Gastrocnemius medialis (tissue), 4 donors: ENCODE measurements at regions not wholly inside any gene's neighbourhood (a gene's known extent, or its start where the extent isn't known, plus 50 kb on each side); places are given as distances from the start of the nearest gene placed in this dataset.

Source experiments
- ATAC-seq, 2 donors: fragments of 150-250 bp; one replicate each; pipeline ENCODE4 v1.9.1; 2016
- DNase-seq, 2 donors: peaks; one replicate each; pipeline ENCODE4 v3.0.0-alpha.2; 2019
- H3K27ac ChIP-seq, 4 donors: fragments of 200-600 bp; sonication (generic); 1 replicate in 1 of 4; 2 replicates in 3 of 4; pipeline ENCODE4 v1.5.1; 2016 to 2018; ENCODE audit warnings: mild to moderate bottlenecking in 2 of 4, moderate library complexity in 1 of 4
- H3K27me3 ChIP-seq, 3 donors: fragments of 200-600 bp; sonication (generic) in 2 of 3; 1 replicate in 1 of 3; 2 replicates in 2 of 3; pipeline versions ENCODE4 v1.5.1 to v1.6.0; 2016 to 2019; ENCODE audit warnings: mild to moderate bottlenecking in 1 of 3, moderate library complexity in 1 of 3
- H3K36me3 ChIP-seq, 2 donors: fragments of 200-600 bp; sonication (generic) in 1 of 2; one replicate each; pipeline ENCODE4 v1.5.1; 2017 to 2018
- H3K4me1 ChIP-seq, 2 donors: fragments of 200-600 bp; sonication (generic) in 1 of 2; one replicate each; pipeline ENCODE4 v1.5.1; 2016 to 2017; ENCODE audit warnings: mild to moderate bottlenecking in 2 of 2
- H3K4me3 ChIP-seq, 4 donors: fragments of 200-600 bp; sonication (generic) in 3 of 4; 1 replicate in 1 of 4; 2 replicates in 3 of 4; pipeline ENCODE4 v1.5.1; 2016 to 2019; ENCODE audit warnings: mild to moderate bottlenecking in 2 of 4
- H3K9me3 ChIP-seq, 3 donors: fragments of 200-600 bp; sonication (generic) in 2 of 3; 1 replicate in 1 of 3; 2 replicates in 2 of 3; pipeline ENCODE4 v1.5.1; 2016 to 2019
- POLR2A ChIP-seq, 2 donors: fragments of 450-650 bp; IDR thresholded peaks; one replicate each; pipeline ENCODE4 v1.6.1; 2017; ENCODE audit warnings: antibody characterized with exemption in 2 of 2, mild to moderate bottlenecking in 2 of 2, moderate library complexity in 2 of 2
- in situ Hi-C, 4 donors: fragments of 200-750 bp; cut with MboI; loops; one replicate each; pipeline versions ENCODE4 v1.15.0 to v1.8.0; 2017; ENCODE audit warnings: low sequenced_read_pairs in 4 of 4
- intact Hi-C: fragments of 100-400 bp; cut with DNase I; formaldehyde crosslinking; loops from one replicate; pipeline ENCODE4 v1.15.1; 2023; ENCODE audit warnings: low total_unique reads
- TF ChIP-seq, protein P1 (sequence below), 5 experiments: fragments of 450-650 bp in 3 of 5; fragments of 200-600 bp in 2 of 5; sonication (generic) in 2 of 5; IDR thresholded peaks in 4 of 5; conservative IDR thresholded peaks in 1 of 5; 1 replicate in 4 of 5; 2 replicates in 1 of 5; pipeline ENCODE4 v1.5.1; 2016 to 2019; ENCODE audit warnings: antibody characterized with exemption in 5 of 5, mild to moderate bottlenecking in 3 of 5, moderate library complexity in 3 of 5

DNA sequence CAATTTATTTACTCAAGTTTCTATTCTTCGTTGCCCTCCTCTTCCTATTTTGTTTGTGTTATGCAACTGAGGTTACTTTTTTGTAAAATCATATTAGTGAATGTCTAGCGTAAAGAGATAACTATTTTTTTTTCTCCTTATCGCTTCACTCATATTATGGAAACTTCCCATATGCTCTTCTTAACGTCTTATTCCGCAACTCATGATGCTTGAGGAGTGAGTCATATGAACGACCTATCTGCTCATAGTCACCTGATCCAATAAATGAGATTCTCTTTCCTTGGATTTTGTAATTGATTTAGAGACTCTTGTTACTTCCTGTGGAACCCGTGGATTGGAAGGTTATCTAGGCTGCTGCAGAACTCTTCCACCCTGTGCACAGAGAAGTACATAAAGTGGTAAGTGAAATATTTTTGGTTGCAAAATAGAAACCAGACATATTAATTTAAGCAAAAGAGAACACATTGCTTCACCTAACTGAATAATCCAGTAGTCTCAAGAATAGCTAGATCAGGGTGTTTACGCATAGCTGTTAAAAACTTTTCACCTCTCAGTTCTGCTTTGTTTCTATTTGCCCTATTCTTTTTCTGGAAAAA is 719.3 kb upstream of the SGO1 start:
- Histone ChIP-seq H3K4me1 (no peaks in the 10 kb centered on the region), H3K27ac (no peak overlapping the region), H3K9me3 (no peaks in the 10 kb centered on the region), H3K36me3 (no peaks in the 10 kb centered on the region), H3K4me3 (no peak overlapping the region), H3K27me3 (no peaks in the 10 kb centered on the region)
- in situ Hi-C loops = no loop called here
- ATAC-seq (no peak), DNase-seq (no peak)
- TF ChIP-seq POLR2A (IDR thresholded peaks at IDR 0.05) = no peak
- TF ChIP-seq, protein P1, sequence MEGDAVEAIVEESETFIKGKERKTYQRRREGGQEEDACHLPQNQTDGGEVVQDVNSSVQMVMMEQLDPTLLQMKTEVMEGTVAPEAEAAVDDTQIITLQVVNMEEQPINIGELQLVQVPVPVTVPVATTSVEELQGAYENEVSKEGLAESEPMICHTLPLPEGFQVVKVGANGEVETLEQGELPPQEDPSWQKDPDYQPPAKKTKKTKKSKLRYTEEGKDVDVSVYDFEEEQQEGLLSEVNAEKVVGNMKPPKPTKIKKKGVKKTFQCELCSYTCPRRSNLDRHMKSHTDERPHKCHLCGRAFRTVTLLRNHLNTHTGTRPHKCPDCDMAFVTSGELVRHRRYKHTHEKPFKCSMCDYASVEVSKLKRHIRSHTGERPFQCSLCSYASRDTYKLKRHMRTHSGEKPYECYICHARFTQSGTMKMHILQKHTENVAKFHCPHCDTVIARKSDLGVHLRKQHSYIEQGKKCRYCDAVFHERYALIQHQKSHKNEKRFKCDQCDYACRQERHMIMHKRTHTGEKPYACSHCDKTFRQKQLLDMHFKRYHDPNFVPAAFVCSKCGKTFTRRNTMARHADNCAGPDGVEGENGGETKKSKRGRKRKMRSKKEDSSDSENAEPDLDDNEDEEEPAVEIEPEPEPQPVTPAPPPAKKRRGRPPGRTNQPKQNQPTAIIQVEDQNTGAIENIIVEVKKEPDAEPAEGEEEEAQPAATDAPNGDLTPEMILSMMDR (IDR thresholded peaks at IDR 0.05 in 4 of 5, conservative IDR thresholded peaks at IDR 0.05 in 1 of 5) = no peak
- intact Hi-C loops = no loop called here

DNA sequence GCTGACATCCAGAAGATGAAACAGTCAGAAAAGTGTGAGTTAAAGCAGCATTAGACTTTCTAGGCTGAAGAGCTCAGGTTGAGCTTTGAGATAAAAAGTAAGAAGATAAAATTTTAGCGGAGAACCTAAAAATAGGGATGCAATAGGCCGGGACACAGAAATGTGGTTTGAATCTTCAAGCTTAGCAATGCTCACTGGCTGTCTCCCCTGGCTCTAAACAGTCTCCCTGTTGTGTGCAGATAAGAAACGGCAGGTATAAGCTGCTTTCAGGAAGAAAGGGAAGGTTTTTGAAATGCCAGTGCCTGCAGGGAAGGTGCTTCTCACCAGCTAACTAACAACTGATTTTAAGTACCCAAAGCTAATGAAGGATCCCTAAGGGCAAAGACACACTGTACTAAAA is 718.7 kb upstream of the SGO1 start:
- DNase-seq = no peak
- Histone ChIP-seq H3K36me3 (no peaks in the 10 kb centered on the region), H3K9me3 (no peaks in the 10 kb centered on the region), H3K4me3 (no peak overlapping the region), H3K4me1 (no peaks in the 10 kb centered on the region), H3K27ac (no peak overlapping the region), H3K27me3 (no peaks in the 10 kb centered on the region)
- TF ChIP-seq POLR2A (IDR thresholded peaks at IDR 0.05) = no peak
- TF ChIP-seq, protein P1 (IDR thresholded peaks at IDR 0.05 in 4 of 5, conservative IDR thresholded peaks at IDR 0.05 in 1 of 5) = no peak
- ATAC-seq = no peak
- in situ Hi-C loops = no loop called here
- intact Hi-C loops = no loop called here

DNA sequence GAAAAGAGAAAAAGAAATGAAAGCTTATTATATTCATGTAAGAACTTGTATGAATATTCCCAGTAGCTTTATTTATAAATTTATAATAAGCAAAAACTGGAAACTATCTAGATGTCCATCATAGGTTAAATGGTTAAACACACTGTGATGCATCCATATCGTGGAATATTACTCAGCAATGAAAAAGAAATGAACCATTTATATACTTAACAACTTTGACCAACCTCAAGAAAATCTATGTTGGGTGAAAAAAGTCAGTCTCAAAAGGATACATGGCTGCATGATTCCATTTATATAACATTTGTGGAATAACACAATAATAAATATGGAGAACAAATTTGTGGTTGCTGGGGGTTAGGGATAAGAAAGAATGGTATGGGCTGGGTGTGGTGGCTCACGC is 713.0 kb upstream of the SGO1 start:
- ATAC-seq (no peak), DNase-seq (no peak)
- H3K4me3 ChIP-seq = no peak overlapping the region
- intact Hi-C loops = no loop called here
- in situ Hi-C loops = no loop called here
- no peaks in the 10 kb centered on the region for H3K4me1 ChIP-seq
- no peaks in the 10 kb centered on the region for H3K9me3 ChIP-seq
- H3K36me3 ChIP-seq = no peaks in the 10 kb centered on the region
- no peaks in the 10 kb centered on the region for H3K27me3 ChIP-seq
- TF ChIP-seq, protein P1 (IDR thresholded peaks at IDR 0.05 in 4 of 5, conservative IDR thresholded peaks at IDR 0.05 in 1 of 5) = no peak
- TF ChIP-seq POLR2A (IDR thresholded peaks at IDR 0.05) = no peak
- no peak overlapping the region for H3K27ac ChIP-seq

DNA sequence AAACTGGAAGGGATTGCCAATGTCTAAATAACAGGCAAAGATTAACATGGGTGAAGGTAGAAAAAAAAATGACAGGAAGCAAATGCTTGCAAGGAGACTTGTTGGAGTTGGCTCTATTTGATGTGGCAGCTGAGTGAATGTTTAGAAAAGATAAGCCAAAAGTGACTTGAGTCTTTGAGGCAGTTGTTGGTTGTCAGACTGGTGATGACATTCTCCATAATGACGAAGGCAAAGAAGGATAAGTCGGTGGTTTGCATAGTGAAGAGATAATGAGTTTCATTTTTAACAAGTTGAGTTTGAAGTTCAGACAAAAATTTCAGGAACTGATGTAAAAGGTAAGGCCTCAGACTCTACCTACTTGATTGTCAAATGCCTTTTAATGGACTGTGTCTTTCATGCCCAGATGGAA is 704.1 kb upstream of the SGO1 start:
- no peaks in the 10 kb centered on the region for H3K4me1 ChIP-seq
- DNase-seq (no peak), ATAC-seq (no peak)
- no peaks in the 10 kb centered on the region for H3K27me3 ChIP-seq
- H3K36me3 ChIP-seq = no peaks in the 10 kb centered on the region
- no peak overlapping the region for H3K4me3 ChIP-seq
- intact Hi-C loops (no loop called here), in situ Hi-C loops (no loop called here)
- no peak for TF ChIP-seq POLR2A (IDR thresholded peaks at IDR 0.05)
- TF ChIP-seq, protein P1 (IDR thresholded peaks at IDR 0.05 in 4 of 5, conservative IDR thresholded peaks at IDR 0.05 in 1 of 5) = no peak
- no peaks in the 10 kb centered on the region for H3K9me3 ChIP-seq
- H3K27ac ChIP-seq = no peak overlapping the region

DNA sequence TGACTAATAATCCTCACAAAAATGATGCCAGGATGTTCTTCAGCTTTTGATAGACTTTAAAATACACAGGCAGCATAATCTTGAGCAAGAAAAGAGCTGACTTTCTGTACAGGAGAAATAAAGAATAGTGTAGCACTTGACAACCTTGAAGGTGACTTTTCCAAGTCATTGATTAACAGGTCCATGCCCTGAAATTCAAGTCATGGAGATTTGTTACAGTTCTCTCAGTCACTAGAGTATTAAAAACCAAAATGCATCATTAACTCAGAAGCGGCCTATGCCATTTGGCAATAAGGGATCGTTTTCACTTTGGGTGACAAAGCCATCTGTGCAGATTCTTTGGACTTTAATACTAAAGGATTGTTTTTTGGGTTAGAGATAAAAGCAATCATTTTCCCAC is 692.7 kb upstream of the SGO1 start:
- TF ChIP-seq POLR2A (IDR thresholded peaks at IDR 0.05) = no peak
- TF ChIP-seq, protein P1 (IDR thresholded peaks at IDR 0.05 in 4 of 5, conservative IDR thresholded peaks at IDR 0.05 in 1 of 5) = no peak
- DNase-seq (no peak), ATAC-seq (no peak)
- Histone ChIP-seq H3K4me3 (no peak overlapping the region), H3K36me3 (no peaks in the 10 kb centered on the region), H3K27me3 (no peaks in the 10 kb centered on the region), H3K4me1 (no peaks in the 10 kb centered on the region), H3K9me3 (no peaks in the 10 kb centered on the region), H3K27ac (no peak overlapping the region)
- intact Hi-C loops = no loop called here
- in situ Hi-C loops = no loop called here
